ENCODE measurements at regions not wholly inside any gene's neighbourhood (a gene's known extent, or its start where the extent isn't known, plus 50 kb on each side); places are given as distances from the start of the nearest gene placed in this dataset.

DNA sequence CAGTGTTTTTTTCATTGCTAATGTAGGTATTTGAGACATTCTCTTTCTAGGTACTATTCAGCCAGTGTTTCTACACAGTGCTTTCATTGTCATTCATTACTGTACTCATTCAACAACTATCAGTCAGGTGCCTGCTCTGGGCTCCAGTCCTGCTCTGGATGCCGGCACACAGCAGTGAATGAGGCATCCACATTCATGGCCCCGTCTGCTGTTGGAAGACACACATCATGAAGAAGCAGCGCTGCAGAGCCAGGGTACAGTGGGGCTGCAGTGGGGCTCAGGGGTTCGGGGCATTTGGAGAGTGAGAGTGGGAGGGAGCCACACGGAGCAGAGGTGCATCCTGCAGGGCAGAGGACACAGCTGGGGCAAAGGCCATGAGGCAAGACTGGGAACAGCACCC, 737.2 kb upstream of the RAB6C start:
- Histone ChIP-seq H3K4me3 (ENCODE audit: low read depth in 1 of 3, low read length in 3 of 3) (no peak overlapping the region), H3K4me1 (ENCODE audit: control insufficient read depth in 4 of 4, insufficient read depth in 4 of 4, low read length in 3 of 4) (no peaks in the 10 kb centered on the region), H3K9ac (ENCODE audit: low read depth in 1 of 2, low read length in 2 of 2) (no peak overlapping the region), H3K27me3 (ENCODE audit: control insufficient read depth in 4 of 4, insufficient read depth in 4 of 4, low read length in 3 of 4) (peaks cover 0 to 5% (median 0%) of the 10 kb centered on the region in 4 donors), H3K27ac (ENCODE audit: low read depth in 1 of 2, low read length in 2 of 2) (no peak overlapping the region), H3K9me3 (ENCODE audit: control insufficient read depth in 4 of 4, low read length in 3 of 4) (peaks cover 0 to 2% (median 0%) of the 10 kb centered on the region in 4 donors), H3K36me3 (ENCODE audit: control insufficient read depth in 4 of 4, insufficient read depth in 3 of 4, low read depth in 1 of 4, low read length in 3 of 4) (no peaks in the 10 kb centered on the region)
- DNase-seq (ENCODE audit: low spot score): no peak
- WGBS: 71% methylated on average over 5 of the region's 5 CpGs
- TF ChIP-seq HNF4G (IDR thresholded peaks at IDR 0.05) (no peak), SP1 (IDR thresholded peaks at IDR 0.05) (no peak), FOXA2 (IDR thresholded peaks at IDR 0.05) (no peak), REST (IDR thresholded peaks at IDR 0.05) (no peak)
- TF ChIP-seq, protein P1, sequence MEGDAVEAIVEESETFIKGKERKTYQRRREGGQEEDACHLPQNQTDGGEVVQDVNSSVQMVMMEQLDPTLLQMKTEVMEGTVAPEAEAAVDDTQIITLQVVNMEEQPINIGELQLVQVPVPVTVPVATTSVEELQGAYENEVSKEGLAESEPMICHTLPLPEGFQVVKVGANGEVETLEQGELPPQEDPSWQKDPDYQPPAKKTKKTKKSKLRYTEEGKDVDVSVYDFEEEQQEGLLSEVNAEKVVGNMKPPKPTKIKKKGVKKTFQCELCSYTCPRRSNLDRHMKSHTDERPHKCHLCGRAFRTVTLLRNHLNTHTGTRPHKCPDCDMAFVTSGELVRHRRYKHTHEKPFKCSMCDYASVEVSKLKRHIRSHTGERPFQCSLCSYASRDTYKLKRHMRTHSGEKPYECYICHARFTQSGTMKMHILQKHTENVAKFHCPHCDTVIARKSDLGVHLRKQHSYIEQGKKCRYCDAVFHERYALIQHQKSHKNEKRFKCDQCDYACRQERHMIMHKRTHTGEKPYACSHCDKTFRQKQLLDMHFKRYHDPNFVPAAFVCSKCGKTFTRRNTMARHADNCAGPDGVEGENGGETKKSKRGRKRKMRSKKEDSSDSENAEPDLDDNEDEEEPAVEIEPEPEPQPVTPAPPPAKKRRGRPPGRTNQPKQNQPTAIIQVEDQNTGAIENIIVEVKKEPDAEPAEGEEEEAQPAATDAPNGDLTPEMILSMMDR (IDR thresholded peaks at IDR 0.05; ENCODE audit: low read depth, low read length, missing input control): no peak

DNA sequence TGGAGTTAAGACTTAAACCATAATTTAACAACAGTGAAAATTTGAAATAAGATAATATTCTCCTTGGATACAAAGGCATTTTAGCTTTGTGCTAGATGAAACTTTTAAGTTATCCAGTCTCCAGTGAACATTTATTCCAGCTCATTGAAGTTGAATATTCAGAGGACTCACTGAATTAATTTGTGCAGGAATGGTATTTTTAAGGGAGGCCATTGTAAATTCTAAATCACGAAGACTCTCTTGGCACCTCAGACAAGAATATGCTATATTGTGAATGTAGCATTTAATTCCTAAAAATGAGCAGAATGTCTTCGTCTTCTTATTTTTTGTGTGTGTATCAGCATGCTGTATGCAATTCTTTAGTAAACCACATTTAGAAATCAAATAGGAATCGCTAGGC, 731.7 kb upstream of the RAB6C start:
- DNase-seq (ENCODE audit: low spot score): no peak
- no peak overlapping the region for H3K27ac ChIP-seq (ENCODE audit: low read depth in 1 of 2, low read length in 2 of 2)
- H3K9me3 ChIP-seq (ENCODE audit: control insufficient read depth in 4 of 4, low read length in 3 of 4): peaks cover 0 to 2% (median 0%) of the 10 kb centered on the region in 4 donors
- no peak overlapping the region for H3K4me3 ChIP-seq (ENCODE audit: low read depth in 1 of 3, low read length in 3 of 3)
- TF ChIP-seq GABPA (IDR thresholded peaks at IDR 0.05 in 1 of 2, conservative IDR thresholded peaks at IDR 0.05 in 1 of 2) (no peak), FOXA1 (IDR thresholded peaks at IDR 0.05) (no peak), TAF1 (conservative IDR thresholded peaks at IDR 0.05) (no peak), RXRA (IDR thresholded peaks at IDR 0.05) (no peak), ATF3 (IDR thresholded peaks at IDR 0.05) (no peak), REST (IDR thresholded peaks at IDR 0.05) (no peak), SP1 (IDR thresholded peaks at IDR 0.05) (no peak), EGR1 (IDR thresholded peaks at IDR 0.05; ENCODE audit: low read depth in 2 of 2) (no peak), YY1 (IDR thresholded peaks at IDR 0.05) (no peak), NR2F2 (IDR thresholded peaks at IDR 0.05) (no peak), RAD21 (IDR thresholded peaks at IDR 0.05) (no peak), HNF4G (IDR thresholded peaks at IDR 0.05) (no peak), JUND (IDR thresholded peaks at IDR 0.05) (no peak), HNF4A (conservative IDR thresholded peaks at IDR 0.05) (no peak)
- TF ChIP-seq, protein P2, sequence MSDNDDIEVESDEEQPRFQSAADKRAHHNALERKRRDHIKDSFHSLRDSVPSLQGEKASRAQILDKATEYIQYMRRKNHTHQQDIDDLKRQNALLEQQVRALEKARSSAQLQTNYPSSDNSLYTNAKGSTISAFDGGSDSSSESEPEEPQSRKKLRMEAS (IDR thresholded peaks at IDR 0.05): no peak
- TF ChIP-seq, protein P3, sequence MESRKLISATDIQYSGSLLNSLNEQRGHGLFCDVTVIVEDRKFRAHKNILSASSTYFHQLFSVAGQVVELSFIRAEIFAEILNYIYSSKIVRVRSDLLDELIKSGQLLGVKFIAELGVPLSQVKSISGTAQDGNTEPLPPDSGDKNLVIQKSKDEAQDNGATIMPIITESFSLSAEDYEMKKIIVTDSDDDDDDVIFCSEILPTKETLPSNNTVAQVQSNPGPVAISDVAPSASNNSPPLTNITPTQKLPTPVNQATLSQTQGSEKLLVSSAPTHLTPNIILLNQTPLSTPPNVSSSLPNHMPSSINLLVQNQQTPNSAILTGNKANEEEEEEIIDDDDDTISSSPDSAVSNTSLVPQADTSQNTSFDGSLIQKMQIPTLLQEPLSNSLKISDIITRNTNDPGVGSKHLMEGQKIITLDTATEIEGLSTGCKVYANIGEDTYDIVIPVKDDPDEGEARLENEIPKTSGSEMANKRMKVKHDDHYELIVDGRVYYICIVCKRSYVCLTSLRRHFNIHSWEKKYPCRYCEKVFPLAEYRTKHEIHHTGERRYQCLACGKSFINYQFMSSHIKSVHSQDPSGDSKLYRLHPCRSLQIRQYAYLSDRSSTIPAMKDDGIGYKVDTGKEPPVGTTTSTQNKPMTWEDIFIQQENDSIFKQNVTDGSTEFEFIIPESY (IDR thresholded peaks at IDR 0.05): no peak
- TF ChIP-seq, protein P1 (IDR thresholded peaks at IDR 0.05; ENCODE audit: low read depth, low read length, missing input control): no peak
- peaks cover 0 to 5% (median 0%) of the 10 kb centered on the region in 4 donors for H3K27me3 ChIP-seq (ENCODE audit: control insufficient read depth in 4 of 4, insufficient read depth in 4 of 4, low read length in 3 of 4)
- H3K36me3 ChIP-seq (ENCODE audit: control insufficient read depth in 4 of 4, insufficient read depth in 3 of 4, low read depth in 1 of 4, low read length in 3 of 4): no peaks in the 10 kb centered on the region
- no peaks in the 10 kb centered on the region for H3K4me1 ChIP-seq (ENCODE audit: control insufficient read depth in 4 of 4, insufficient read depth in 4 of 4, low read length in 3 of 4)
- no peak overlapping the region for H3K9ac ChIP-seq (ENCODE audit: low read depth in 1 of 2, low read length in 2 of 2)
- WGBS: 88% methylated on average over 3 of the region's 3 CpGs

Measured in liver (tissue), 8 donors.